ENCODE measurements at regions not wholly inside any gene's neighbourhood (a gene's known extent, or its start where the extent isn't known, plus 50 kb on each side); places are given as distances from the start of the nearest gene placed in this dataset.

DNA sequence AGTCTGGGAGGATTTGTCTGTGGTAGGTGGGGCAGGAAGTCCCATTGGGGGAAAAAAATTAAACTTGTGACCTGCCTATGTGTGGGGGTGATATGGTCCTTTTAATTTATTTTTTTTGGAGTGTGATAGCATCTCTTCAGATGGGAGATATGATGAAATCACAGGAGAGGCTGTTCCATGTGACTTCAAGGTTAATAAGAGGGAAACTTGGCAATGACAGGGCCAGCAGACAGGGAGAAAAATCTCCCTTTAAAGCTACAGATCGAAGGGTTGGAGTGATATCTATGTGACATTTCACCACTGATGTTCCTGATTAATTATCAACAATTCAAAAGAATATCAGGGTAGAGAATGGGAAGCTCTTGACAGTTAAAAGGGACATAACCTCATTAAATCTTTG is 886.9 kb downstream of the TUSC7 start:
- TF ChIP-seq, protein P1, sequence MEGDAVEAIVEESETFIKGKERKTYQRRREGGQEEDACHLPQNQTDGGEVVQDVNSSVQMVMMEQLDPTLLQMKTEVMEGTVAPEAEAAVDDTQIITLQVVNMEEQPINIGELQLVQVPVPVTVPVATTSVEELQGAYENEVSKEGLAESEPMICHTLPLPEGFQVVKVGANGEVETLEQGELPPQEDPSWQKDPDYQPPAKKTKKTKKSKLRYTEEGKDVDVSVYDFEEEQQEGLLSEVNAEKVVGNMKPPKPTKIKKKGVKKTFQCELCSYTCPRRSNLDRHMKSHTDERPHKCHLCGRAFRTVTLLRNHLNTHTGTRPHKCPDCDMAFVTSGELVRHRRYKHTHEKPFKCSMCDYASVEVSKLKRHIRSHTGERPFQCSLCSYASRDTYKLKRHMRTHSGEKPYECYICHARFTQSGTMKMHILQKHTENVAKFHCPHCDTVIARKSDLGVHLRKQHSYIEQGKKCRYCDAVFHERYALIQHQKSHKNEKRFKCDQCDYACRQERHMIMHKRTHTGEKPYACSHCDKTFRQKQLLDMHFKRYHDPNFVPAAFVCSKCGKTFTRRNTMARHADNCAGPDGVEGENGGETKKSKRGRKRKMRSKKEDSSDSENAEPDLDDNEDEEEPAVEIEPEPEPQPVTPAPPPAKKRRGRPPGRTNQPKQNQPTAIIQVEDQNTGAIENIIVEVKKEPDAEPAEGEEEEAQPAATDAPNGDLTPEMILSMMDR (IDR thresholded peaks at IDR 0.05), result no peak
- TF ChIP-seq POLR2AphosphoS5 (IDR thresholded peaks at IDR 0.05) (no peak), POLR2A (IDR thresholded peaks at IDR 0.05) (no peak)

Data from transverse colon (tissue), 4 donors.